D721Med (cell line): ENCODE measurements at regions not wholly inside any gene's neighbourhood (a gene's known extent, or its start where the extent isn't known, plus 50 kb on each side); places are given as distances from the start of the nearest gene placed in this dataset.

Experiments
- DNase-seq: peaks from one replicate; pipeline ENCODE4 v3.0.0; 2011; ENCODE audit warnings: low spot score; ENCODE audit not compliant: insufficient read length
- FAIRE-seq: peaks from 2 replicates; lab custom pipeline; 2011; peaks lifted over from hg19 to GRCh38; lab: Jason Lieb, UNC
- TF ChIP-seq, protein P1 (sequence below): IDR thresholded peaks from 2 replicates; pipeline ENCODE4 v1.5.1; 2012; ENCODE audit warnings: mild to moderate bottlenecking, control low read depth; ENCODE audit not compliant: insufficient read depth; ENCODE audit errors: missing control alignments

GRCh38 chr7:16357474-16357873, 63.9 kb downstream of the CRPPA start:
- no peak for DNase-seq
- TF ChIP-seq, protein P1, sequence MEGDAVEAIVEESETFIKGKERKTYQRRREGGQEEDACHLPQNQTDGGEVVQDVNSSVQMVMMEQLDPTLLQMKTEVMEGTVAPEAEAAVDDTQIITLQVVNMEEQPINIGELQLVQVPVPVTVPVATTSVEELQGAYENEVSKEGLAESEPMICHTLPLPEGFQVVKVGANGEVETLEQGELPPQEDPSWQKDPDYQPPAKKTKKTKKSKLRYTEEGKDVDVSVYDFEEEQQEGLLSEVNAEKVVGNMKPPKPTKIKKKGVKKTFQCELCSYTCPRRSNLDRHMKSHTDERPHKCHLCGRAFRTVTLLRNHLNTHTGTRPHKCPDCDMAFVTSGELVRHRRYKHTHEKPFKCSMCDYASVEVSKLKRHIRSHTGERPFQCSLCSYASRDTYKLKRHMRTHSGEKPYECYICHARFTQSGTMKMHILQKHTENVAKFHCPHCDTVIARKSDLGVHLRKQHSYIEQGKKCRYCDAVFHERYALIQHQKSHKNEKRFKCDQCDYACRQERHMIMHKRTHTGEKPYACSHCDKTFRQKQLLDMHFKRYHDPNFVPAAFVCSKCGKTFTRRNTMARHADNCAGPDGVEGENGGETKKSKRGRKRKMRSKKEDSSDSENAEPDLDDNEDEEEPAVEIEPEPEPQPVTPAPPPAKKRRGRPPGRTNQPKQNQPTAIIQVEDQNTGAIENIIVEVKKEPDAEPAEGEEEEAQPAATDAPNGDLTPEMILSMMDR: no peak
- FAIRE-seq: no peak

GRCh38 chr7:16356301-16356958, 64.9 kb downstream of the CRPPA start:
- TF ChIP-seq, protein P1: no peak
- no peak for FAIRE-seq
- no peak for DNase-seq

GRCh38 chr7:16354573-16354972, 66.8 kb downstream of the CRPPA start:
- no peak for FAIRE-seq
- TF ChIP-seq, protein P1: no peak
- DNase-seq: no peak

DNA sequence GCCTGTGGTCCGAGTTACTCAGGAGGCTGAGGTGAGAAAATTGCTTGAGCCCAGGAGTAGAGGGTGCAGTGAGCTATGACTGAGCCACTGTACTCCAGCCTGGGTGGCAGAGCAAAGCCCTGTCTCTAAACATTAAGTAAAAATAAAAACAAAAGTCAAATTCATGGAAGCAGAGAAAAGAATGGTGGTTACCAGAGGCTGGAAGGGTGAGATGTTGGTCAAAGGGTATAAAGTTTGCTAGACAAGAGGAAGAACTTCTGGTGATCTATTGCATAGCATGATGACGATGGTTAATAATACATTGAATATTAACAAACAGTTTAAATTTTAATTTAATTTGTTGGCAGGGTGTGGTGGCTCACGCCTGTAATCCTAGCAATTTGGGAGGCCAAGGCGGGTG, 68.1 kb downstream of the CRPPA start:
- DNase-seq (no peak), FAIRE-seq (no peak)
- TF ChIP-seq, protein P1: no peak

GRCh38 chr7:16350634-16351033, 70.7 kb downstream of the CRPPA start:
- TF ChIP-seq, protein P1: no peak
- FAIRE-seq: no peak
- no peak for DNase-seq

DNA sequence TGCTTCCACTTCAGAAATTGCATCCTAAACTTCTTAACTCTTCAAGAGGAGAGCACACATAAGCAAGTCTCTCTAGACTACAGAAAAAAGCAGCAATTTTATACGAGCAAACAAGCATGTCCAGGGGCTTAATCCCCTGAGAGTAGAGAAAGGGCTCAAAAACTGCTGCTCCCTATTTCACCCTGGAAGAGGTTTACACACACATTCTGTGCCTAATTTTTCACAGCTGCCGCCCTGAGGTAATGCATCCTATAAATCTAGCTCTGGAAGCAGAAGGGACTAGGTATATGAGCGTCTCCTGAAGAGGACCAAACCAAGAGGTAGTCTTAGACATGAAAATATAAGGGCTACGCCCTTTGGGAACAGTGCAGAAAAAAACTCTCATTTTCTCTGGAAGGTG, 73.1 kb downstream of the CRPPA start:
- TF ChIP-seq, protein P1: no peak
- FAIRE-seq: no peak
- DNase-seq: no peak

DNA sequence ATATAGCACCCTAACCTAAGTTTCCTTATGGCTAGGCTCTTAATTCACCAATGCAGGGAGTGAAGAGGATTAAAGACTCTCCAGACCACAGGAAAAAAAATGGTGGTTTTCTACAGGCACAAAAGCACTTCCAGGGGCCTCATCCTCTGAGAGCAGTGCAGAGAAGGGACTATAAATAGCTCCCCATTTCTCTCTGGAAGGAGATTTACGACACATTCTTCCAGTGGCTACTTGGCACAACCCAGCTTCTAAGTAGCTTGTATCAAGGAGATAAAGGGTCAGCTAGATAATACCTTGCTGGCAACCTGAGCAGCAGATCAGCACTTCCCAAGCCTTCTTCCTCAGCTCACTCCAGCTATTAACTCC, 73.5 kb downstream of the CRPPA start:
- TF ChIP-seq, protein P1: no peak

More for the DNA sequence above, 73.5 kb downstream of the CRPPA start:
- FAIRE-seq: no peak
- no peak for DNase-seq
